ENCODE measurements at regions not wholly inside any gene's neighbourhood (a gene's known extent, or its start where the extent isn't known, plus 50 kb on each side); places are given as distances from the start of the nearest gene placed in this dataset.

DNA sequence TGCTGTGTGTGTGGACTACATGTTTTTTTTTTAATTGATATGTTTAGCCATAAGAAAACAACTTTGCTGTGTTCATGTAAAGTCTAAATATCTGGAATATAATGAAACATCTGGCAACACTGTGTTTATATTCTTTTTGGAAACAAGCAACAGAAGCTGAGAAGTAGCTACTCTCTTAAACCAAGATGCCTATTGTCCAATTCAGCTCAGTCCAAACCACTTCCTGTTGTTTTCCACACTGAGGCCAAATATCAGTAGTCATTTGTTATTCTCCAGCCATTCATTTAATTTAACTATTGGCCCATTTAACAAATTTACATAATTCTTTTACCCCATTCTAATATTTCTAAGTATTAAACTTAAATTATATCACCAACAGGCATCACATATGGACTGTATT is 903.0 kb upstream of the SLIT2 start:
- ATAC-seq, result no peak
- TF ChIP-seq ZC3H10 (CRISPR knock-in tag; IDR thresholded peaks at IDR 0.05) (no peak), BACH2 (CRISPR knock-in tag; IDR thresholded peaks at IDR 0.05; ENCODE audit: borderline replicate concordance) (no peak), ZFP3 (CRISPR knock-in tag; IDR thresholded peaks at IDR 0.05) (no peak), OSR1 (CRISPR knock-in tag; IDR thresholded peaks at IDR 0.05) (no peak), ZNF8 (CRISPR knock-in tag; IDR thresholded peaks at IDR 0.05) (no peak), TCF4 (CRISPR knock-in tag; IDR thresholded peaks at IDR 0.05; ENCODE audit: borderline replicate concordance) (no peak), RARB (CRISPR knock-in tag; IDR thresholded peaks at IDR 0.05) (no peak), PPARA (CRISPR knock-in tag; IDR thresholded peaks at IDR 0.05; ENCODE audit: borderline replicate concordance) (no peak), ZFP30 (CRISPR knock-in tag; IDR thresholded peaks at IDR 0.05) (no peak), ARNTL (CRISPR knock-in tag; IDR thresholded peaks at IDR 0.05; ENCODE audit: borderline replicate concordance, low read depth) (no peak)
- TF ChIP-seq, protein P1, sequence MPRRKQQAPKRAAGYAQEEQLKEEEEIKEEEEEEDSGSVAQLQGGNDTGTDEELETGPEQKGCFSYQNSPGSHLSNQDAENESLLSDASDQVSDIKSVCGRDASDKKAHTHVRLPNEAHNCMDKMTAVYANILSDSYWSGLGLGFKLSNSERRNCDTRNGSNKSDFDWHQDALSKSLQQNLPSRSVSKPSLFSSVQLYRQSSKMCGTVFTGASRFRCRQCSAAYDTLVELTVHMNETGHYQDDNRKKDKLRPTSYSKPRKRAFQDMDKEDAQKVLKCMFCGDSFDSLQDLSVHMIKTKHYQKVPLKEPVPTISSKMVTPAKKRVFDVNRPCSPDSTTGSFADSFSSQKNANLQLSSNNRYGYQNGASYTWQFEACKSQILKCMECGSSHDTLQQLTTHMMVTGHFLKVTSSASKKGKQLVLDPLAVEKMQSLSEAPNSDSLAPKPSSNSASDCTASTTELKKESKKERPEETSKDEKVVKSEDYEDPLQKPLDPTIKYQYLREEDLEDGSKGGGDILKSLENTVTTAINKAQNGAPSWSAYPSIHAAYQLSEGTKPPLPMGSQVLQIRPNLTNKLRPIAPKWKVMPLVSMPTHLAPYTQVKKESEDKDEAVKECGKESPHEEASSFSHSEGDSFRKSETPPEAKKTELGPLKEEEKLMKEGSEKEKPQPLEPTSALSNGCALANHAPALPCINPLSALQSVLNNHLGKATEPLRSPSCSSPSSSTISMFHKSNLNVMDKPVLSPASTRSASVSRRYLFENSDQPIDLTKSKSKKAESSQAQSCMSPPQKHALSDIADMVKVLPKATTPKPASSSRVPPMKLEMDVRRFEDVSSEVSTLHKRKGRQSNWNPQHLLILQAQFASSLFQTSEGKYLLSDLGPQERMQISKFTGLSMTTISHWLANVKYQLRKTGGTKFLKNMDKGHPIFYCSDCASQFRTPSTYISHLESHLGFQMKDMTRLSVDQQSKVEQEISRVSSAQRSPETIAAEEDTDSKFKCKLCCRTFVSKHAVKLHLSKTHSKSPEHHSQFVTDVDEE (CRISPR knock-in tag; IDR thresholded peaks at IDR 0.05), result no peak
- TF ChIP-seq, protein P2, sequence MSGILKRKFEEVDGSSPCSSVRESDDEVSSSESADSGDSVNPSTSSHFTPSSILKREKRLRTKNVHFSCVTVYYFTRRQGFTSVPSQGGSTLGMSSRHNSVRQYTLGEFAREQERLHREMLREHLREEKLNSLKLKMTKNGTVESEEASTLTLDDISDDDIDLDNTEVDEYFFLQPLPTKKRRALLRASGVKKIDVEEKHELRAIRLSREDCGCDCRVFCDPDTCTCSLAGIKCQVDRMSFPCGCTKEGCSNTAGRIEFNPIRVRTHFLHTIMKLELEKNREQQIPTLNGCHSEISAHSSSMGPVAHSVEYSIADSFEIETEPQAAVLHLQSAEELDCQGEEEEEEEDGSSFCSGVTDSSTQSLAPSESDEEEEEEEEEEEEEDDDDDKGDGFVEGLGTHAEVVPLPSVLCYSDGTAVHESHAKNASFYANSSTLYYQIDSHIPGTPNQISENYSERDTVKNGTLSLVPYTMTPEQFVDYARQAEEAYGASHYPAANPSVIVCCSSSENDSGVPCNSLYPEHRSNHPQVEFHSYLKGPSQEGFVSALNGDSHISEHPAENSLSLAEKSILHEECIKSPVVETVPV (CRISPR knock-in tag; IDR thresholded peaks at IDR 0.05), result no peak
- TF ChIP-seq, protein P3, sequence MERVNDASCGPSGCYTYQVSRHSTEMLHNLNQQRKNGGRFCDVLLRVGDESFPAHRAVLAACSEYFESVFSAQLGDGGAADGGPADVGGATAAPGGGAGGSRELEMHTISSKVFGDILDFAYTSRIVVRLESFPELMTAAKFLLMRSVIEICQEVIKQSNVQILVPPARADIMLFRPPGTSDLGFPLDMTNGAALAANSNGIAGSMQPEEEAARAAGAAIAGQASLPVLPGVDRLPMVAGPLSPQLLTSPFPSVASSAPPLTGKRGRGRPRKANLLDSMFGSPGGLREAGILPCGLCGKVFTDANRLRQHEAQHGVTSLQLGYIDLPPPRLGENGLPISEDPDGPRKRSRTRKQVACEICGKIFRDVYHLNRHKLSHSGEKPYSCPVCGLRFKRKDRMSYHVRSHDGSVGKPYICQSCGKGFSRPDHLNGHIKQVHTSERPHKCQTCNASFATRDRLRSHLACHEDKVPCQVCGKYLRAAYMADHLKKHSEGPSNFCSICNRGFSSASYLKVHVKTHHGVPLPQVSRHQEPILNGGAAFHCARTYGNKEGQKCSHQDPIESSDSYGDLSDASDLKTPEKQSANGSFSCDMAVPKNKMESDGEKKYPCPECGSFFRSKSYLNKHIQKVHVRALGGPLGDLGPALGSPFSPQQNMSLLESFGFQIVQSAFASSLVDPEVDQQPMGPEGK (CRISPR knock-in tag; IDR thresholded peaks at IDR 0.05; ENCODE audit: borderline replicate concordance), result no peak

DNA sequence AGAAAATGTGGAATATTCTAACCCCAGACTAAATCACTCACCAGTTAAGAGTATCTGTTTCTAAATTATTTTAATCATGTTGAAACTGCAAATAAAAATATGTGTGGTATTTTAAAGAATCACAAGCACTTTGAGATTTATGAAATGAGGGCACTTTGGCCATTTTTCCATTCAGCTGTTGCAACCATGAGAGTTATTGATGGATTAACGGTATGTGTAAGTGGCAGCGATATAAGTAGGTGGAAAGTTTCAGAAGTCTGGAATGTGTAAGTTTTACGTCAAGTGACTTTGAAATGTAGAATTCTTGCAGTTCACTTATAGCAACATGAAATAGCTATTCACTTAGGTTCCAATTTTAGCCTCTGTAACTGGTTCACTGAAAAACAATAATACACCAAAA is 905.1 kb upstream of the SLIT2 start:
- TF ChIP-seq RARB (CRISPR knock-in tag; IDR thresholded peaks at IDR 0.05) (no peak), TOX (CRISPR knock-in tag; IDR thresholded peaks at IDR 0.05; ENCODE audit: borderline replicate concordance) (no peak), ZNF8 (CRISPR knock-in tag; IDR thresholded peaks at IDR 0.05) (no peak), ZNF70 (CRISPR knock-in tag; IDR thresholded peaks at IDR 0.05) (no peak), OSR1 (CRISPR knock-in tag; IDR thresholded peaks at IDR 0.05) (no peak), ZC3H10 (CRISPR knock-in tag; IDR thresholded peaks at IDR 0.05) (no peak), ZFP3 (CRISPR knock-in tag; IDR thresholded peaks at IDR 0.05) (no peak), TCF4 (CRISPR knock-in tag; IDR thresholded peaks at IDR 0.05; ENCODE audit: borderline replicate concordance) (no peak), GLIS3 (CRISPR knock-in tag; IDR thresholded peaks at IDR 0.05) (no peak)
- TF ChIP-seq, protein P2 (CRISPR knock-in tag; IDR thresholded peaks at IDR 0.05), result no peak
- TF ChIP-seq, protein P4, sequence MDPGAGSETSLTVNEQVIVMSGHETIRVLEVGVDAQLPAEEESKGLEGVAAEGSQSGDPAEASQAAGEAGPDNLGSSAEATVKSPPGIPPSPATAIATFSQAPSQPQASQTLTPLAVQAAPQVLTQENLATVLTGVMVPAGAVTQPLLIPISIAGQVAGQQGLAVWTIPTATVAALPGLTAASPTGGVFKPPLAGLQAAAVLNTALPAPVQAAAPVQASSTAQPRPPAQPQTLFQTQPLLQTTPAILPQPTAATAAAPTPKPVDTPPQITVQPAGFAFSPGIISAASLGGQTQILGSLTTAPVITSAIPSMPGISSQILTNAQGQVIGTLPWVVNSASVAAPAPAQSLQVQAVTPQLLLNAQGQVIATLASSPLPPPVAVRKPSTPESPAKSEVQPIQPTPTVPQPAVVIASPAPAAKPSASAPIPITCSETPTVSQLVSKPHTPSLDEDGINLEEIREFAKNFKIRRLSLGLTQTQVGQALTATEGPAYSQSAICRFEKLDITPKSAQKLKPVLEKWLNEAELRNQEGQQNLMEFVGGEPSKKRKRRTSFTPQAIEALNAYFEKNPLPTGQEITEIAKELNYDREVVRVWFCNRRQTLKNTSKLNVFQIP (CRISPR knock-in tag; IDR thresholded peaks at IDR 0.05; ENCODE audit: borderline replicate concordance, low read depth), result no peak
- TF ChIP-seq, protein P3 (CRISPR knock-in tag; IDR thresholded peaks at IDR 0.05; ENCODE audit: borderline replicate concordance), result no peak
- ATAC-seq, result no peak

DNA sequence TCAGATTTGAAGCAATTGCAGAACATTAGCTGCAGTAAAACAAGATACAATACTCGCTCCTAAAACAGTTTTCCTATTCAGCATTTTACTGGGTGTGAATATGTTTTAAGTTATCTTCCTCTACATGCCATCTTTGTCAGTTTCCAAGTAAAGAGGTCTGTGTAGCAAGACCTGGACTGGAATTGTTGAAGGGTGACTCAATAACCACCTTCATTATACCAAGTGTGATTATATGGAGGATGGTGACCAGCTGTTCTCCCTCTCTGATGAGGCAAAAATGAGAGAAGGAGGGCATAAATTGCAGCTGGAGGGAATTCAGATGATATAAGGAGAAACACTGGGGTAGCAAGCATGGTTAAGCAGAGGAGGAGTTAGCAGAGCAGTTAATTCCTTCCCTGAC is 922.1 kb upstream of the SLIT2 start:
- ATAC-seq, result no peak
- TF ChIP-seq GLIS3 (CRISPR knock-in tag; IDR thresholded peaks at IDR 0.05) (no peak), RARB (CRISPR knock-in tag; IDR thresholded peaks at IDR 0.05) (no peak), BACH2 (CRISPR knock-in tag; IDR thresholded peaks at IDR 0.05; ENCODE audit: borderline replicate concordance) (no peak), ARNTL (CRISPR knock-in tag; IDR thresholded peaks at IDR 0.05; ENCODE audit: borderline replicate concordance, low read depth) (no peak), ISL1 (CRISPR knock-in tag; IDR thresholded peaks at IDR 0.05) (no peak), TOX (CRISPR knock-in tag; IDR thresholded peaks at IDR 0.05; ENCODE audit: borderline replicate concordance) (no peak), CSDC2 (CRISPR knock-in tag; IDR thresholded peaks at IDR 0.05) (no peak), ZC3H10 (CRISPR knock-in tag; IDR thresholded peaks at IDR 0.05) (no peak), SNAI2 (CRISPR knock-in tag; IDR thresholded peaks at IDR 0.05) (no peak), ZFP30 (CRISPR knock-in tag; IDR thresholded peaks at IDR 0.05) (no peak), PPARA (CRISPR knock-in tag; IDR thresholded peaks at IDR 0.05; ENCODE audit: borderline replicate concordance) (no peak), ZNF8 (CRISPR knock-in tag; IDR thresholded peaks at IDR 0.05) (no peak), ZNF565 (CRISPR knock-in tag; conservative IDR thresholded peaks at IDR 0.05; ENCODE audit: low read depth) (no peak), ESRRG (CRISPR knock-in tag; IDR thresholded peaks at IDR 0.05) (no peak)
- TF ChIP-seq, protein P2 (CRISPR knock-in tag; IDR thresholded peaks at IDR 0.05), result no peak

Measured in SK-N-SH treated with all-trans-retinoic acid at 6 μM for 48 hours (cell line).